ENCODE measurements at regions not wholly inside any gene's neighbourhood (a gene's known extent, or its start where the extent isn't known, plus 50 kb on each side); places are given as distances from the start of the nearest gene placed in this dataset.

GRCh38 chr14:51445001-51445390 lies 204.9 kb downstream of the TMX1 start:
- no peak overlapping the region for H3K4me2 ChIP-seq (ENCODE audit: insufficient read depth, low read length, poor library complexity, severe bottlenecking)

GRCh38 chr14:51446771-51447170 lies 204.9 kb upstream of the FRMD6 start:
- no CpG with 5 or more reads among the region's 3 CpGs for WGBS, 2 donors (ENCODE audit: extremely low coverage in 2 of 2, insufficient read length in 2 of 2, insufficient replicate concordance in 1 of 2)
- no peak overlapping the region for H3K27ac ChIP-seq (replicated peaks; ENCODE audit: low read length)
- H2BK12ac ChIP-seq (ENCODE audit: low read length), result no peak overlapping the region
- H3K36me3 ChIP-seq (replicated peaks in 1 of 2; ENCODE audit: control insufficient read depth in 2 of 2, insufficient read depth in 2 of 2, low read length in 2 of 2), result no peaks in the 10 kb centered on the region
- no peak overlapping the region for H2BK5ac ChIP-seq (ENCODE audit: low read length)
- no peak overlapping the region for H2BK15ac ChIP-seq (ENCODE audit: low read length)
- H3K4ac ChIP-seq (ENCODE audit: low read length), result no peak overlapping the region
- H3K9me3 ChIP-seq (replicated peaks in 1 of 2; ENCODE audit: control insufficient read depth in 2 of 2, insufficient read depth in 1 of 2, low read depth in 1 of 2, low read length in 2 of 2), result no peaks in the 10 kb centered on the region
- no peaks in the 10 kb centered on the region for H3K4me1 ChIP-seq (ENCODE audit: control insufficient read depth in 2 of 2, insufficient read depth in 1 of 2, low read depth in 1 of 2, low read length in 2 of 2)
- H3K27me3 ChIP-seq (ENCODE audit: control insufficient read depth in 3 of 3, insufficient read depth in 3 of 3, low read depth in 1 of 3, low read length in 3 of 3), result peaks cover 0 to 3% (median 0%) of the 10 kb centered on the region in 3 experiments
- no peak overlapping the region for H3K9ac ChIP-seq (ENCODE audit: low read depth, low read length, poor library complexity)
- peaks cover 2% of the 10 kb centered on the region for H3K79me1 ChIP-seq (ENCODE audit: low read depth, low read length)
- no peak overlapping the region for H2AK5ac ChIP-seq (ENCODE audit: low read depth, low read length)
- DNase-seq (ENCODE audit: low spot score), result no peak
- no peak overlapping the region for H3K4me2 ChIP-seq (ENCODE audit: insufficient read depth, low read length, poor library complexity, severe bottlenecking)
- H3K14ac ChIP-seq (ENCODE audit: low read length), result no peak overlapping the region
- no peak overlapping the region for H4K91ac ChIP-seq (ENCODE audit: low read depth, low read length, poor library complexity)
- H3K23ac ChIP-seq (ENCODE audit: low read depth, low read length, poor library complexity), result no peak overlapping the region
- H4K8ac ChIP-seq (ENCODE audit: low read depth, low read length), result no peak overlapping the region
- no peak overlapping the region for H2AFZ ChIP-seq (ENCODE audit: low read length)
- H3K4me3 ChIP-seq (ENCODE audit: low read length in 2 of 2), result no peak overlapping the region
- no peak overlapping the region for H2BK120ac ChIP-seq (ENCODE audit: low read depth, low read length)
- H3K18ac ChIP-seq (ENCODE audit: low read length), result no peak overlapping the region

More at GRCh38 chr14:51445001-51445390, 204.9 kb downstream of the TMX1 start:
- H3K4ac ChIP-seq (ENCODE audit: low read length), result no peak overlapping the region
- no peak for DNase-seq (ENCODE audit: low spot score)
- H4K8ac ChIP-seq (ENCODE audit: low read depth, low read length), result no peak overlapping the region
- H3K18ac ChIP-seq (ENCODE audit: low read length), result no peak overlapping the region
- H3K4me3 ChIP-seq (ENCODE audit: low read length in 2 of 2), result no peak overlapping the region
- no peak overlapping the region for H2BK120ac ChIP-seq (ENCODE audit: low read depth, low read length)
- no peak overlapping the region for H3K9ac ChIP-seq (ENCODE audit: low read depth, low read length, poor library complexity)
- no CpG with 5 or more reads among the region's 3 CpGs for WGBS, 2 donors (ENCODE audit: extremely low coverage in 2 of 2, insufficient read length in 2 of 2, insufficient replicate concordance in 1 of 2)
- H3K9me3 ChIP-seq (replicated peaks in 1 of 2; ENCODE audit: control insufficient read depth in 2 of 2, insufficient read depth in 1 of 2, low read depth in 1 of 2, low read length in 2 of 2), result no peaks in the 10 kb centered on the region
- peaks cover 2% of the 10 kb centered on the region for H3K79me1 ChIP-seq (ENCODE audit: low read depth, low read length)
- no peak overlapping the region for H2AFZ ChIP-seq (ENCODE audit: low read length)
- H3K36me3 ChIP-seq (replicated peaks in 1 of 2; ENCODE audit: control insufficient read depth in 2 of 2, insufficient read depth in 2 of 2, low read length in 2 of 2), result no peaks in the 10 kb centered on the region
- H4K91ac ChIP-seq (ENCODE audit: low read depth, low read length, poor library complexity), result no peak overlapping the region
- H3K14ac ChIP-seq (ENCODE audit: low read length), result no peak overlapping the region
- H3K27me3 ChIP-seq (ENCODE audit: control insufficient read depth in 3 of 3, insufficient read depth in 3 of 3, low read depth in 1 of 3, low read length in 3 of 3), result peaks cover 0 to 3% (median 0%) of the 10 kb centered on the region in 3 experiments
- H3K27ac ChIP-seq (replicated peaks; ENCODE audit: low read length), result no peak overlapping the region
- H3K4me1 ChIP-seq (ENCODE audit: control insufficient read depth in 2 of 2, insufficient read depth in 1 of 2, low read depth in 1 of 2, low read length in 2 of 2), result no peaks in the 10 kb centered on the region
- H2BK12ac ChIP-seq (ENCODE audit: low read length), result no peak overlapping the region
- H2AK5ac ChIP-seq (ENCODE audit: low read depth, low read length), result no peak overlapping the region
- no peak overlapping the region for H2BK15ac ChIP-seq (ENCODE audit: low read length)
- no peak overlapping the region for H3K23ac ChIP-seq (ENCODE audit: low read depth, low read length, poor library complexity)
- no peak overlapping the region for H2BK5ac ChIP-seq (ENCODE audit: low read length)

GRCh38 chr14:51447411-51447810 lies 204.3 kb upstream of the FRMD6 start:
- Histone ChIP-seq H3K4me2 (ENCODE audit: insufficient read depth, low read length, poor library complexity, severe bottlenecking) (no peak overlapping the region), H3K4me3 (ENCODE audit: low read length in 2 of 2) (no peak overlapping the region), H2BK120ac (ENCODE audit: low read depth, low read length) (no peak overlapping the region), H2AFZ (ENCODE audit: low read length) (no peak overlapping the region), H3K79me1 (ENCODE audit: low read depth, low read length) (peaks cover 2% of the 10 kb centered on the region), H3K27me3 (ENCODE audit: control insufficient read depth in 3 of 3, insufficient read depth in 3 of 3, low read depth in 1 of 3, low read length in 3 of 3) (peaks cover 0 to 9% (median 0%) of the 10 kb centered on the region in 3 experiments), H3K9ac (ENCODE audit: low read depth, low read length, poor library complexity) (no peak overlapping the region), H2BK12ac (ENCODE audit: low read length) (no peak overlapping the region), H4K91ac (ENCODE audit: low read depth, low read length, poor library complexity) (no peak overlapping the region), H3K23ac (ENCODE audit: low read depth, low read length, poor library complexity) (no peak overlapping the region), H3K9me3 (replicated peaks in 1 of 2; ENCODE audit: control insufficient read depth in 2 of 2, insufficient read depth in 1 of 2, low read depth in 1 of 2, low read length in 2 of 2) (no peaks in the 10 kb centered on the region), H2AK5ac (ENCODE audit: low read depth, low read length) (no peak overlapping the region), H3K27ac (replicated peaks; ENCODE audit: low read length) (no peak overlapping the region), H4K8ac (ENCODE audit: low read depth, low read length) (no peak overlapping the region), H3K4me1 (ENCODE audit: control insufficient read depth in 2 of 2, insufficient read depth in 1 of 2, low read depth in 1 of 2, low read length in 2 of 2) (no peaks in the 10 kb centered on the region), H3K14ac (ENCODE audit: low read length) (no peak overlapping the region), H3K4ac (ENCODE audit: low read length) (no peak overlapping the region), H3K18ac (ENCODE audit: low read length) (no peak overlapping the region), H2BK15ac (ENCODE audit: low read length) (no peak overlapping the region), H3K36me3 (replicated peaks in 1 of 2; ENCODE audit: control insufficient read depth in 2 of 2, insufficient read depth in 2 of 2, low read length in 2 of 2) (no peaks in the 10 kb centered on the region), H2BK5ac (ENCODE audit: low read length) (no peak overlapping the region)
- WGBS, 2 donors (ENCODE audit: extremely low coverage in 2 of 2, insufficient read length in 2 of 2, insufficient replicate concordance in 1 of 2), result no CpG with 5 or more reads among the region's 4 CpGs
- DNase-seq (ENCODE audit: low spot score), result no peak

GRCh38 chr14:51448831-51449670 lies 202.7 kb upstream of the FRMD6 start:
- Histone ChIP-seq H3K4ac (ENCODE audit: low read length) (no peak overlapping the region), H2BK120ac (ENCODE audit: low read depth, low read length) (no peak overlapping the region), H3K36me3 (replicated peaks in 1 of 2; ENCODE audit: control insufficient read depth in 2 of 2, insufficient read depth in 2 of 2, low read length in 2 of 2) (no peaks in the 10 kb centered on the region), H3K27me3 (ENCODE audit: control insufficient read depth in 3 of 3, insufficient read depth in 3 of 3, low read depth in 1 of 3, low read length in 3 of 3) (peaks cover 0 to 11% (median 0%) of the 10 kb centered on the region in 3 experiments), H3K9ac (ENCODE audit: low read depth, low read length, poor library complexity) (no peak overlapping the region), H2BK12ac (ENCODE audit: low read length) (no peak overlapping the region), H3K23ac (ENCODE audit: low read depth, low read length, poor library complexity) (no peak overlapping the region), H3K27ac (replicated peaks; ENCODE audit: low read length) (no peak overlapping the region), H4K91ac (ENCODE audit: low read depth, low read length, poor library complexity) (no peak overlapping the region), H2BK5ac (ENCODE audit: low read length) (no peak overlapping the region), H4K8ac (ENCODE audit: low read depth, low read length) (no peak overlapping the region), H2AK5ac (ENCODE audit: low read depth, low read length) (no peak overlapping the region), H3K4me1 (ENCODE audit: control insufficient read depth in 2 of 2, insufficient read depth in 1 of 2, low read depth in 1 of 2, low read length in 2 of 2) (no peaks in the 10 kb centered on the region), H3K4me2 (ENCODE audit: insufficient read depth, low read length, poor library complexity, severe bottlenecking) (no peak overlapping the region), H3K14ac (ENCODE audit: low read length) (no peak overlapping the region), H3K79me1 (ENCODE audit: low read depth, low read length) (peaks cover 2% of the 10 kb centered on the region), H2AFZ (ENCODE audit: low read length) (peak overlapping the region; percentile 40), H3K18ac (ENCODE audit: low read length) (no peak overlapping the region), H3K9me3 (replicated peaks in 1 of 2; ENCODE audit: control insufficient read depth in 2 of 2, insufficient read depth in 1 of 2, low read depth in 1 of 2, low read length in 2 of 2) (no peaks in the 10 kb centered on the region), H2BK15ac (ENCODE audit: low read length) (no peak overlapping the region), H3K4me3 (ENCODE audit: low read length in 2 of 2) (no peak overlapping the region)
- DNase-seq (ENCODE audit: low spot score), result no peak
- no CpG with 5 or more reads among the region's 2 CpGs for WGBS, 2 donors (ENCODE audit: extremely low coverage in 2 of 2, insufficient read length in 2 of 2, insufficient replicate concordance in 1 of 2)

Data from neuronal stem cell (in vitro differentiated cells).